Ascending aorta (tissue), 2 donors: ENCODE measurements at regions not wholly inside any gene's neighbourhood (a gene's known extent, or its start where the extent isn't known, plus 50 kb on each side); places are given as distances from the start of the nearest gene placed in this dataset.

Source experiments
- DNase-seq, 2 donors: peaks; one replicate each; pipeline ENCODE4 v3.0.0-alpha.2; 2019; ENCODE audit warnings: low spot score in 2 of 2
- H3K27ac ChIP-seq, 2 donors: fragments of 200-600 bp; sonication (generic); one replicate each; pipeline ENCODE4 v1.5.1; 2016 to 2017; ENCODE audit warnings: mild to moderate bottlenecking in 1 of 2
- H3K27me3 ChIP-seq: fragments of 200-600 bp; sonication (generic); one replicate; pipeline ENCODE4 v1.5.1; 2017
- H3K36me3 ChIP-seq, 2 donors: fragments of 200-600 bp; sonication (generic); one replicate each; pipeline ENCODE4 v1.5.1; 2016
- H3K4me1 ChIP-seq, 2 donors: fragments of 200-600 bp; sonication (generic); one replicate each; pipeline ENCODE4 v1.5.1; 2016 to 2017; ENCODE audit warnings: mild to moderate bottlenecking in 1 of 2
- H3K4me3 ChIP-seq, 2 donors: fragments of 200-600 bp; sonication (generic); one replicate each; pipeline ENCODE4 v1.5.1; 2016 to 2017; ENCODE audit warnings: mild to moderate bottlenecking in 1 of 2
- H3K9me3 ChIP-seq, 2 donors: fragments of 200-600 bp; sonication (generic); one replicate each; pipeline ENCODE4 v1.5.1; 2016
- intact Hi-C: fragments of 100-400 bp; cut with DNase I; formaldehyde crosslinking; loops from one replicate; pipeline ENCODE4 v1.15.1; 2023
- TF ChIP-seq, protein P1 (sequence below), 3 experiments: fragments of 200-600 bp in 2 of 3; fragments of 450-650 bp in 1 of 3; sonication (generic) in 2 of 3; IDR thresholded peaks; one replicate each; pipeline ENCODE4 v1.5.1; 2016 to 2019; ENCODE audit warnings: antibody characterized with exemption in 3 of 3, mild to moderate bottlenecking in 1 of 3, moderate library complexity in 1 of 3

DNA sequence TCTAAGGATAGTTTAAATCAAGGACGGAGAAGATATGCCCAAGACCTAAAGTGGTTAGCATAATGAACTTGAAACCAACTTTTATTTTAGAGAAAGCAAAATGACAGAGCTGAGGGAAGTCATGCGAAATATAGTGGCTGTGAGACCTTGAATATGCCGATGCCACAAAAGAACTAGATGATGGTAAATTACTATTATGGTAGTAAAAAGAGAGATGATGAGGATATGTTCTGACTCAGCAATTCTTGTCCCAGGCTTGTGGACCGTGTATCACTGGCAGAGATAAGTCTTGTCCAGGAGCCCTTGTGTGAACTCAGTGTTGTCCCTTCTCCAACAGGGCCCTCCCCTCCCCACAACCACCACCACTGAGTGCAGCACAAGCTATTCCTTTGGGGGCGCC lies 1605.6 kb upstream of the TENM3 start:
- intact Hi-C loops = no loop called here
- no peak overlapping the region for H3K27ac ChIP-seq
- H3K9me3 ChIP-seq = no peaks in the 10 kb centered on the region
- H3K27me3 ChIP-seq = no peaks in the 10 kb centered on the region
- H3K36me3 ChIP-seq = no peaks in the 10 kb centered on the region
- TF ChIP-seq, protein P1, sequence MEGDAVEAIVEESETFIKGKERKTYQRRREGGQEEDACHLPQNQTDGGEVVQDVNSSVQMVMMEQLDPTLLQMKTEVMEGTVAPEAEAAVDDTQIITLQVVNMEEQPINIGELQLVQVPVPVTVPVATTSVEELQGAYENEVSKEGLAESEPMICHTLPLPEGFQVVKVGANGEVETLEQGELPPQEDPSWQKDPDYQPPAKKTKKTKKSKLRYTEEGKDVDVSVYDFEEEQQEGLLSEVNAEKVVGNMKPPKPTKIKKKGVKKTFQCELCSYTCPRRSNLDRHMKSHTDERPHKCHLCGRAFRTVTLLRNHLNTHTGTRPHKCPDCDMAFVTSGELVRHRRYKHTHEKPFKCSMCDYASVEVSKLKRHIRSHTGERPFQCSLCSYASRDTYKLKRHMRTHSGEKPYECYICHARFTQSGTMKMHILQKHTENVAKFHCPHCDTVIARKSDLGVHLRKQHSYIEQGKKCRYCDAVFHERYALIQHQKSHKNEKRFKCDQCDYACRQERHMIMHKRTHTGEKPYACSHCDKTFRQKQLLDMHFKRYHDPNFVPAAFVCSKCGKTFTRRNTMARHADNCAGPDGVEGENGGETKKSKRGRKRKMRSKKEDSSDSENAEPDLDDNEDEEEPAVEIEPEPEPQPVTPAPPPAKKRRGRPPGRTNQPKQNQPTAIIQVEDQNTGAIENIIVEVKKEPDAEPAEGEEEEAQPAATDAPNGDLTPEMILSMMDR (IDR thresholded peaks at IDR 0.05) = no peak
- no peak overlapping the region for H3K4me3 ChIP-seq
- DNase-seq = no peak
- no peaks in the 10 kb centered on the region for H3K4me1 ChIP-seq

DNA sequence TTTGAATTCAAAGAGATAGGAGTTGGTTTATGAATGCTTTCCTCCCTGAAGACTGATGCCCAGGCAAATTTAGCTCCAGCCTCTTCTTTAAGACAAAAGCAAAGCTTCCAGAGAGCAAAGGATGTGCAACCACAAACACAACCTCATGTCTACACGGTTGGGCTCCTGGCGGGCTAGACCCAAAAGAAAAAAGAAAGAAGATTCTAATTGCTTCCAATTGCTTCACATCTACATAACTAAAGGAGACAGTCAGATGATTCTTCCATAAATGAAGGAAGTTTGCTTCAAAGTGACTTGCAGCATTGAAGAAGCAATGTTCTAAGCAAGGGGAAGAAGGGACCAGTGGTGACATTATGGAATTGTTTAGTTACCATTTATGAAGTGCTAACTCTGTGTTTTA lies 1603.0 kb upstream of the TENM3 start:
- H3K4me3 ChIP-seq = no peak overlapping the region
- H3K27ac ChIP-seq = no peak overlapping the region
- no peaks in the 10 kb centered on the region for H3K9me3 ChIP-seq
- DNase-seq = no peak
- intact Hi-C loops = no loop called here
- H3K36me3 ChIP-seq = no peaks in the 10 kb centered on the region
- TF ChIP-seq, protein P1 (IDR thresholded peaks at IDR 0.05) = no peak
- no peaks in the 10 kb centered on the region for H3K27me3 ChIP-seq
- no peaks in the 10 kb centered on the region for H3K4me1 ChIP-seq

DNA sequence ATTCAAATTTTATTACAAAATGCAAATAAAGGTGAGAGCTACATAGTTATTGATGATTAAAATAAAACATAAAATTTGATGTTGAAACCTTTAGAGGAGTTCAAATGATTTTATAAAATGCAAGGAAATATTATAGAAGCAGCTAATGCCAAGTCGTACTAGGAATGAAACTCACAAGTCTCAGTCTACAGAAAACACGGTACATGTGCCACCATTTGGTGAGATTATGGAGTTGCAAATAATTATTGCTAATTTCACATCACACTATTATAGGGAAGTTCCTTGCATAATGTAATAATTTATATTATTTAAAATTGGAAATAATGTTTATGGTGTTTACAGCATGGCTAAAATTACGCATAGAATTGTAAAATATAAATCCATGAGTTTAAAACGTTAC lies 1601.7 kb upstream of the TENM3 start:
- intact Hi-C loops = no loop called here
- Histone ChIP-seq H3K4me3 (no peak overlapping the region), H3K4me1 (no peaks in the 10 kb centered on the region), H3K27ac (no peak overlapping the region), H3K27me3 (no peaks in the 10 kb centered on the region), H3K9me3 (no peaks in the 10 kb centered on the region), H3K36me3 (no peaks in the 10 kb centered on the region)
- TF ChIP-seq, protein P1 (IDR thresholded peaks at IDR 0.05) = no peak
- DNase-seq = no peak

DNA sequence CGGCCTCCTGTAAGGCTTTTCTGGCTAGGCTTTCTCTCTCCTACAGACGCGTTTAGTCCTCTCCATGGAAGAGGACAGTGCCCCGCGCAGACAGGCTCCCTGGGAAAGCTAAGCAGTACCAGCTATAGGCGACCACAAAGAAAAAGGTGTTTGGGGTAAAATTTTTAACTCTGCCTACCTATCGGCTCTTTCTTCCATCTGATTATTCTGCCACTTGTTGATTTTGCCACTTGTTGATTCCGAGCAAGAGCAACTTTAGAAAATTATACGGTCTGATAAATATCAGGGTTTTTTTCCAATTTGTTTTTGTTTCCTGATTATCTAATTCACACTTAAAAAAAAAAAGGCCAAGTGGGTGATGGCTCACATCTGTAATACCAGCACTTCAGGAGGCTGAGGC lies 1600.5 kb upstream of the TENM3 start:
- Histone ChIP-seq H3K9me3 (no peaks in the 10 kb centered on the region), H3K4me1 (no peaks in the 10 kb centered on the region), H3K27me3 (no peaks in the 10 kb centered on the region), H3K36me3 (no peaks in the 10 kb centered on the region), H3K27ac (no peak overlapping the region), H3K4me3 (no peak overlapping the region)
- intact Hi-C loops = no loop called here
- TF ChIP-seq, protein P1 (IDR thresholded peaks at IDR 0.05) = no peak
- DNase-seq = no peak

DNA sequence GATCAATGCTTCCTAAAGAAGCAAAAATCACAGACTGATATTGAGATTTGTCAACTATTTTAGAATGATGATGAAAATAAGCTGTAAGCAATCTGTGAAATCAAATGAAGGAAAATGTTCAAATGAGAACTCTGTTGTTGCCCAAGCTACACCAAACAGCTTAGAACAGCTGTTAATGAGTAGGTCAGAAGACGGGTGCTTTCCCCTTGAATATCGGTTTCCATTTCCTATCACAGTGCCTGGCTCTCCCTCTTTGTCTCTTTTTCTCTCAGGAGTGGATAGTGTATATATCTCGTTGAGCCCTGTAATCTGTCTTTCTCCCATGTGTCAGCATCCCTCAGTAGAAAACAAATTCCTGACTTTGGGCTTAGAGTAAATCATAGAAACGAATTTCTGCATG lies 1592.9 kb upstream of the TENM3 start:
- Histone ChIP-seq H3K4me1 (no peaks in the 10 kb centered on the region), H3K36me3 (no peaks in the 10 kb centered on the region), H3K27ac (no peak overlapping the region), H3K27me3 (no peaks in the 10 kb centered on the region), H3K4me3 (no peak overlapping the region), H3K9me3 (no peaks in the 10 kb centered on the region)
- no peak for DNase-seq
- TF ChIP-seq, protein P1 (IDR thresholded peaks at IDR 0.05) = no peak
- intact Hi-C loops = no loop called here

DNA sequence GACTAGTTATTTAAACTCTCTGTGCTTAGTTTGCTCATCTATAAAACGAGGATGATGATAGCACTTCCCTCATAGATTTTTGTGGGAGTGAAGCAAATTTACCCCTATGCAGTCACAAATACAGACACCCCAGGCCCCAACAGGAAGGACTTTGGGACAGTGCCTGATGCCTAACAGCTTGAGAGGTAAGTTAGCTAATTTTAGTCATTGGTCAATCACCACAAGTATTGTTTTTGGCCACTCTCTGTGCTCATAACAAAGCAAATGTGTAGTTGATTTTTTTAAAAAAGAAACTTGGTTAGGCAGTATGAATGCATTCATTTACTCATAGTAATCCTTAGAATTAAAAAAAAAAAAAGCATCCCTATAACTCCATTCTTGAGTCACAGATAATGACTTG lies 1590.7 kb upstream of the TENM3 start:
- Histone ChIP-seq H3K4me3 (no peak overlapping the region), H3K36me3 (no peaks in the 10 kb centered on the region)
- intact Hi-C loops = no loop called here

More for the DNA sequence above, 1590.7 kb upstream of the TENM3 start:
- H3K27ac ChIP-seq = no peak overlapping the region
- H3K27me3 ChIP-seq = no peaks in the 10 kb centered on the region
- TF ChIP-seq, protein P1 (IDR thresholded peaks at IDR 0.05) = no peak
- DNase-seq = no peak
- H3K9me3 ChIP-seq = no peaks in the 10 kb centered on the region
- no peaks in the 10 kb centered on the region for H3K4me1 ChIP-seq
